H1 (cell line): ENCODE measurements at regions not wholly inside any gene's neighbourhood (a gene's known extent, or its start where the extent isn't known, plus 50 kb on each side); places are given as distances from the start of the nearest gene placed in this dataset.

Source experiments
- CTCF ChIA-PET: fragments of 300-600 bp; sonication (Branson Sonifier 250); formaldehyde crosslinking; loops from one replicate; lab custom pipeline; 2021; ENCODE audit not compliant: partially characterized antibody; lab: Charles Lee
- POLR2A ChIA-PET: fragments of 300-600 bp; sonication (Branson Sonifier 250); formaldehyde crosslinking; loops from one replicate; lab custom pipeline; 2021; ENCODE audit warnings: inconsistent platforms; ENCODE audit not compliant: partially characterized antibody; lab: Charles Lee
- DNase-seq, 2 experiments: peaks; one replicate each; pipeline versions ENCODE4 v3.0.0 to v3.0.0-alpha.2; 2010 to 2022; ENCODE audit warnings: low spot score in 2 of 2, low read depth in 1 of 2, mixed read lengths in 1 of 2
- FAIRE-seq: peaks from 2 replicates; lab custom pipeline; 2011; peaks lifted over from hg19 to GRCh38; lab: Jason Lieb, UNC
- H2AFZ ChIP-seq: 2 replicates; pipeline ENCODE4 v1.8.1; 2012; ENCODE audit warnings: low read length, inconsistent platforms
- H2AK5ac ChIP-seq: 2 replicates; pipeline ENCODE4 v1.6.1; 2013; ENCODE audit warnings: low read depth, low read length
- H2BK120ac ChIP-seq: replicated peaks from 2 replicates; pipeline ENCODE3; 2013; ENCODE audit warnings: low read depth, low read length, inconsistent platforms
- H2BK12ac ChIP-seq: 2 replicates; pipeline ENCODE4 v1.6.1; 2013; ENCODE audit warnings: low read depth, low read length
- H2BK15ac ChIP-seq: 2 replicates; pipeline ENCODE4 v1.6.1; 2013; ENCODE audit warnings: low read length
- H2BK20ac ChIP-seq: 2 replicates; pipeline ENCODE4 v1.6.1; 2013; ENCODE audit warnings: low read length
- H2BK5ac ChIP-seq: 2 replicates; pipeline ENCODE4 v1.6.1; 2013; ENCODE audit warnings: low read depth, low read length
- H3K14ac ChIP-seq: 2 replicates; pipeline ENCODE4 v1.6.1; 2013; ENCODE audit warnings: inconsistent platforms; ENCODE audit not compliant: insufficient read length
- H3K18ac ChIP-seq: 2 replicates; pipeline ENCODE4 v1.6.1; 2013; ENCODE audit warnings: low read length; ENCODE audit errors: extremely low read depth
- H3K23ac ChIP-seq: 2 replicates; pipeline ENCODE4 v1.6.1; 2013; ENCODE audit warnings: inconsistent platforms; ENCODE audit not compliant: insufficient read length
- H3K23me2 ChIP-seq: 2 replicates; pipeline ENCODE4 v1.6.1; 2013; ENCODE audit warnings: low read depth, low read length
- H3K27ac ChIP-seq: 2 replicates; pipeline ENCODE4 v1.6.1; 2011; ENCODE audit warnings: low read depth, low read length, inconsistent platforms
- H3K27me3 ChIP-seq, 4 experiments: replicated peaks in 1 of 4; 1 replicate in 1 of 4; 2 replicates in 3 of 4; pipeline versions ENCODE4 v1.6.1 to v1.8.1; 2011 to 2013; ENCODE audit warnings: low read length in 3 of 4, mild to moderate bottlenecking in 3 of 4, inconsistent platforms in 2 of 4, mixed read lengths in 2 of 4, moderate library complexity in 1 of 4; ENCODE audit not compliant: control insufficient read depth in 3 of 4, insufficient read depth in 3 of 4; ENCODE audit errors: extremely low read depth in 1 of 4
- H3K36me3 ChIP-seq, 4 experiments: 2 replicates each; pipeline versions ENCODE4 v1.6.1 to v1.8.1; 2011 to 2013; ENCODE audit warnings: mild to moderate bottlenecking in 4 of 4, low read length in 3 of 4, moderate library complexity in 2 of 4, control low read depth in 1 of 4, inconsistent platforms in 1 of 4; ENCODE audit not compliant: insufficient read depth in 4 of 4, control insufficient read depth in 2 of 4
- H3K4ac ChIP-seq: replicated peaks from 2 replicates; pipeline ENCODE3; 2013; ENCODE audit warnings: low read length, low read depth, mixed read lengths, inconsistent platforms; ENCODE audit not compliant: insufficient read length
- H3K4me1 ChIP-seq, 4 experiments: replicated peaks in 1 of 4; 1 replicate in 1 of 4; 2 replicates in 3 of 4; pipeline versions ENCODE4 v1.6.1 to v1.8.1; 2011 to 2013; ENCODE audit warnings: low read length in 3 of 4, inconsistent platforms in 2 of 4, mixed read lengths in 1 of 4; ENCODE audit not compliant: insufficient read depth in 4 of 4, control insufficient read depth in 3 of 4
- H3K4me2 ChIP-seq, 2 experiments: 2 replicates each; pipeline versions ENCODE4 v1.6.1 to v1.8.1; 2011 to 2013; ENCODE audit warnings: low read depth in 2 of 2, low read length in 2 of 2, control low read depth in 1 of 2, inconsistent platforms in 1 of 2, mild to moderate bottlenecking in 1 of 2; ENCODE audit not compliant: insufficient read depth in 1 of 2
- H3K4me3 ChIP-seq, 4 experiments: fragments of 200-600, 300-600 bp in 1 of 4; sonication (generic), shearing (Covaris generic), sonication (Bioruptor Twin) in 1 of 4; 2 replicates each; pipeline versions ENCODE4 v1.5.1 to v1.8.1; 2011 to 2016; ENCODE audit warnings: low read length in 4 of 4, low read depth in 3 of 4, control low read depth in 2 of 4, inconsistent platforms in 2 of 4, mild to moderate bottlenecking in 2 of 4, mixed read lengths in 1 of 4, moderate library complexity in 1 of 4; ENCODE audit not compliant: insufficient read depth in 2 of 4; ENCODE audit errors: extremely low read depth in 1 of 4
- H3K56ac ChIP-seq: replicated peaks from 2 replicates; pipeline ENCODE3; 2013; ENCODE audit warnings: low read depth, mild to moderate bottlenecking, mixed read lengths, low read length, inconsistent platforms; ENCODE audit not compliant: insufficient read length
- H3K79me1 ChIP-seq: 2 replicates; pipeline ENCODE4 v1.6.1; 2013; ENCODE audit warnings: low read depth, low read length, control low read depth
- H3K79me2 ChIP-seq, 2 experiments: 2 replicates each; pipeline versions ENCODE4 v1.6.1 to v1.8.1; 2012 to 2013; ENCODE audit warnings: low read length in 2 of 2, mild to moderate bottlenecking in 2 of 2, inconsistent platforms in 1 of 2; ENCODE audit not compliant: insufficient read depth in 2 of 2, control insufficient read depth in 1 of 2
- H3K9ac ChIP-seq, 4 experiments: replicated peaks in 1 of 4; 1 replicate in 1 of 4; 2 replicates in 3 of 4; pipeline versions ENCODE4 v1.6.1 to v1.8.1; 2011 to 2013; ENCODE audit warnings: low read depth in 3 of 4, low read length in 3 of 4, control low read depth in 2 of 4, mild to moderate bottlenecking in 2 of 4, moderate library complexity in 2 of 4, inconsistent platforms in 1 of 4; ENCODE audit errors: extremely low read depth in 1 of 4
- H3K9me3 ChIP-seq, 2 experiments: 2 replicates each; pipeline versions ENCODE4 v1.6.1 to v1.8.1; 2012 to 2013; ENCODE audit warnings: mild to moderate bottlenecking in 2 of 2, moderate library complexity in 2 of 2, control low read depth in 1 of 2, inconsistent platforms in 1 of 2, low read depth in 1 of 2, low read length in 1 of 2, mixed read lengths in 1 of 2; ENCODE audit not compliant: insufficient read depth in 2 of 2
- H4K20me1 ChIP-seq, 2 experiments: replicated peaks in 1 of 2; 2 replicates each; pipeline versions ENCODE3 to v1.8.1; 2011 to 2013; ENCODE audit warnings: inconsistent platforms in 2 of 2, low read length in 2 of 2, mild to moderate bottlenecking in 1 of 2; ENCODE audit not compliant: insufficient read depth in 2 of 2, control insufficient read depth in 1 of 2
- H4K5ac ChIP-seq: 2 replicates; pipeline ENCODE4 v1.6.1; 2013; ENCODE audit warnings: low read length, low read depth, mixed read lengths, inconsistent platforms; ENCODE audit not compliant: insufficient read length
- H4K8ac ChIP-seq: 2 replicates; pipeline ENCODE4 v1.8.0; 2013; ENCODE audit warnings: mild to moderate bottlenecking, moderate library complexity, low read length, inconsistent platforms; ENCODE audit not compliant: insufficient read depth; ENCODE audit errors: extremely low read depth
- H4K91ac ChIP-seq: replicated peaks from 2 replicates; pipeline ENCODE3; 2013; ENCODE audit warnings: low read length, mixed read lengths, inconsistent platforms; ENCODE audit not compliant: insufficient read length
- NANOG ChIP-seq: IDR thresholded peaks from 2 replicates; pipeline ENCODE4 v1.6.1; 2011; ENCODE audit warnings: low read length, low read depth, mild to moderate bottlenecking, inconsistent platforms; ENCODE audit not compliant: insufficient read depth, poor library complexity, severe bottlenecking
- RBBP5 ChIP-seq: IDR thresholded peaks from 2 replicates; pipeline ENCODE4 v1.7.1; 2012; ENCODE audit warnings: low read depth, mild to moderate bottlenecking, inconsistent platforms, low read length, moderate library complexity, borderline replicate concordance
- YY1 ChIP-seq: IDR thresholded peaks from 2 replicates; pipeline ENCODE4 v1.6.1; 2011; ENCODE audit warnings: low read depth, mild to moderate bottlenecking, low read length
- WGBS, 2 experiments: shearing (Covaris generic) in 1 of 2; methylation state at CpG; one replicate each; pipeline versions ENCODE4 v1.1.6 to v1.1.7; 2013 to 2015; ENCODE audit warnings: low lambda C conversion rate in 2 of 2, mixed read lengths in 2 of 2, inconsistent platforms in 1 of 2, low coverage in 1 of 2, missing lambda C conversion rate in 1 of 2; ENCODE audit not compliant: insufficient replicate concordance in 2 of 2, insufficient coverage in 1 of 2, insufficient read length in 1 of 2; ENCODE audit errors: extremely low coverage in 1 of 2, missing lambda C conversion rate in 1 of 2; 5-methylcytosine and 5-hydroxymethylcytosine counted together

- no peak overlapping the region for H3K23ac ChIP-seq
- H3K36me3 ChIP-seq: no peaks in the 10 kb centered on the region
- no peak overlapping the region for H2BK15ac ChIP-seq
- no peak overlapping the region for H3K4me3 ChIP-seq
- POLR2A ChIA-PET: no interaction called here
- no peak overlapping the region for H2BK12ac ChIP-seq
- H2AFZ ChIP-seq: no peak overlapping the region
- no peak overlapping the region for H3K56ac ChIP-seq
- no peak for FAIRE-seq
- H4K20me1 ChIP-seq: no peaks in the 10 kb centered on the region
- CTCF ChIA-PET: no interaction called here
- H3K79me1 ChIP-seq: no peaks in the 10 kb centered on the region
- WGBS, 2 experiments: 96% methylated on average over 1 of the region's 1 CpG; no CpG with 5 or more reads in 1 of the 2 experiments
- no peak overlapping the region for H3K4me2 ChIP-seq
- H2BK20ac ChIP-seq: no peak overlapping the region
- H2BK120ac ChIP-seq: no peak overlapping the region
- no peak overlapping the region for H3K4ac ChIP-seq
- no peak for TF ChIP-seq YY1
- TF ChIP-seq NANOG: no peak
- TF ChIP-seq RBBP5: no peak
- no peak overlapping the region for H2BK5ac ChIP-seq
- H3K23me2 ChIP-seq: no peaks in the 10 kb centered on the region
- no peak overlapping the region for H3K27ac ChIP-seq
- H3K9me3 ChIP-seq: 0 out of 4 replicates have a peak, but pooled peaks cover 0 to 2% of the 10 kb centered on the region in 2 experiments
- no peak for DNase-seq
- no peak overlapping the region for H3K18ac ChIP-seq
- H2AK5ac ChIP-seq: no peak overlapping the region
- H4K91ac ChIP-seq: no peak overlapping the region
- H3K4me1 ChIP-seq: no peaks in the 10 kb centered on the region
- H3K27me3 ChIP-seq: no peaks in the 10 kb centered on the region
- H4K5ac ChIP-seq: no peak overlapping the region
- no peak overlapping the region for H3K14ac ChIP-seq
- H4K8ac ChIP-seq: no peak overlapping the region
- no peak overlapping the region for H3K9ac ChIP-seq
- no peaks in the 10 kb centered on the region for H3K79me2 ChIP-seq
These were observed 310.0 kb upstream of the DCN start for GRCh38 chr12:91492648-91493047.
